Medulla oblongata (tissue), 1 donor: ENCODE measurements at regions not wholly inside any gene's neighbourhood (a gene's known extent, or its start where the extent isn't known, plus 50 kb on each side); places are given as distances from the start of the nearest gene placed in this dataset.
"Not testable (repeated sequence)": the region's sequence is repeated elsewhere in the genome, so short reads cannot be mapped to it uniquely, and the experiment has no call there.

Experiments used
- DNase-seq: peaks from one replicate; pipeline ENCODE4 v3.0.0-alpha.2; 2015; ENCODE audit errors: extremely low spot score

GRCh38 chr21:28877318-28877884, 115.3 kb downstream of the LTN1 start:
- DNase-seq = no peak

- DNase-seq = no peak
These were observed 117.6 kb downstream of the LTN1 start for GRCh38 chr21:28875078-28875477.

GRCh38 chr21:28872218-28872617, 120.5 kb downstream of the LTN1 start:
- DNase-seq = no peak

- no peak for DNase-seq
These were observed 121.2 kb downstream of the LTN1 start for GRCh38 chr21:28871388-28872010.

- no peak for DNase-seq
These were observed 125.3 kb downstream of the LTN1 start for GRCh38 chr21:28867401-28867800.

- DNase-seq = no peak
These were observed 127.0 kb downstream of the LTN1 start for GRCh38 chr21:28865488-28866186.

GRCh38 chr21:28858424-28858823, 134.3 kb downstream of the LTN1 start:
- DNase-seq = no peak

GRCh38 chr21:28857752-28858151, 134.9 kb downstream of the LTN1 start:
- DNase-seq = no peak

GRCh38 chr21:28856588-28857250, 136.0 kb downstream of the LTN1 start:
- DNase-seq = peak; percentile 42

- DNase-seq = no peak
These were observed 140.0 kb downstream of the LTN1 start for GRCh38 chr21:28852706-28853105.

- no peak for DNase-seq
These were observed 141.0 kb downstream of the LTN1 start for GRCh38 chr21:28851645-28852044.

GRCh38 chr21:28839237-28839636, 153.4 kb downstream of the LTN1 start:
- not testable (repeated sequence) for DNase-seq

- DNase-seq = not testable (repeated sequence)
These were observed 155.3 kb downstream of the LTN1 start for GRCh38 chr21:28837426-28837825.

GRCh38 chr21:28836588-28836987, 156.1 kb downstream of the LTN1 start:
- not testable (repeated sequence) for DNase-seq

- no peak for DNase-seq
These were observed 158.1 kb downstream of the LTN1 start for GRCh38 chr21:28834335-28835238.

GRCh38 chr21:28833609-28834008, 159.1 kb downstream of the LTN1 start:
- DNase-seq = no peak

- DNase-seq = no peak
These were observed 159.5 kb downstream of the LTN1 start for GRCh38 chr21:28833182-28833581.

GRCh38 chr21:28832715-28833061, 160.0 kb downstream of the LTN1 start:
- DNase-seq = no peak

GRCh38 chr21:28832013-28832714, 160.5 kb downstream of the LTN1 start:
- DNase-seq = no peak

GRCh38 chr21:28828981-28829380, 163.7 kb downstream of the LTN1 start:
- no peak for DNase-seq

GRCh38 chr21:28828021-28828420, 164.7 kb downstream of the LTN1 start:
- DNase-seq = no peak
